Neuronal stem cell (in vitro differentiated cells): ENCODE measurements at regions not wholly inside any gene's neighbourhood (a gene's known extent, or its start where the extent isn't known, plus 50 kb on each side); places are given as distances from the start of the nearest gene placed in this dataset.

Experiments used
- DNase-seq: peaks from one replicate; pipeline ENCODE4 v3.0.0-alpha.2; 2013; ENCODE audit warnings: low spot score
- H2AFZ ChIP-seq: one replicate; pipeline ENCODE4 v1.6.1; 2013; ENCODE audit warnings: mild to moderate bottlenecking, low read length, inconsistent platforms
- H2AK5ac ChIP-seq: 2 replicates; pipeline ENCODE4 v1.6.1; 2013; ENCODE audit warnings: low read depth, mild to moderate bottlenecking, inconsistent platforms, low read length, moderate library complexity, mixed read lengths
- H2BK120ac ChIP-seq: 2 replicates; pipeline ENCODE4 v1.6.1; 2013; ENCODE audit warnings: low read depth, mild to moderate bottlenecking, inconsistent platforms, low read length, moderate library complexity, mixed read lengths
- H2BK12ac ChIP-seq: one replicate; pipeline ENCODE4 v1.6.1; 2013; ENCODE audit warnings: low read length, inconsistent platforms
- H2BK15ac ChIP-seq: 2 replicates; pipeline ENCODE4 v1.6.1; 2013; ENCODE audit warnings: mild to moderate bottlenecking, low read length, inconsistent platforms, mixed read lengths
- H2BK5ac ChIP-seq: one replicate; pipeline ENCODE4 v1.6.1; 2013; ENCODE audit warnings: inconsistent platforms, mild to moderate bottlenecking, low read length, moderate library complexity
- H3K14ac ChIP-seq: one replicate; pipeline ENCODE4 v1.6.1; 2013; ENCODE audit warnings: low read length, inconsistent platforms
- H3K18ac ChIP-seq: 2 replicates; pipeline ENCODE4 v1.6.1; 2013; ENCODE audit warnings: low read length, inconsistent platforms
- H3K23ac ChIP-seq: 2 replicates; pipeline ENCODE4 v1.6.1; 2013; ENCODE audit warnings: low read depth, mild to moderate bottlenecking, mixed read lengths, low read length, inconsistent platforms; ENCODE audit not compliant: poor library complexity
- H3K27ac ChIP-seq: replicated peaks from 3 replicates; pipeline ENCODE4 v1.5.1; 2013; ENCODE audit warnings: low read length, inconsistent platforms
- H3K27me3 ChIP-seq, 3 experiments: 2 replicates each; pipeline ENCODE4 v1.6.1; 2013; ENCODE audit warnings: low read length in 3 of 3, mild to moderate bottlenecking in 2 of 3, inconsistent platforms in 1 of 3, low read depth in 1 of 3, mixed read lengths in 1 of 3, moderate library complexity in 1 of 3; ENCODE audit not compliant: control insufficient read depth in 3 of 3, insufficient read depth in 3 of 3
- H3K36me3 ChIP-seq, 2 donors: replicated peaks in 1 of 2; 2 replicates each; pipeline ENCODE4 v1.6.1; 2013; ENCODE audit warnings: low read length in 2 of 2; ENCODE audit not compliant: control insufficient read depth in 2 of 2, insufficient read depth in 2 of 2
- H3K4ac ChIP-seq: 2 replicates; pipeline ENCODE4 v1.6.1; 2013; ENCODE audit warnings: inconsistent platforms, mild to moderate bottlenecking, low read length, moderate library complexity
- H3K4me1 ChIP-seq, 2 donors: 1 replicate in 1 of 2; 2 replicates in 1 of 2; pipeline ENCODE4 v1.6.1; 2013; ENCODE audit warnings: low read length in 2 of 2, low read depth in 1 of 2; ENCODE audit not compliant: control insufficient read depth in 2 of 2, insufficient read depth in 1 of 2
- H3K4me2 ChIP-seq: one replicate; pipeline ENCODE4 v1.6.1; 2013; ENCODE audit warnings: mild to moderate bottlenecking, low read length, inconsistent platforms; ENCODE audit not compliant: insufficient read depth, poor library complexity, severe bottlenecking
- H3K4me3 ChIP-seq, 2 donors: 2 replicates each; pipeline ENCODE4 v1.5.1; 2013; ENCODE audit warnings: low read length in 2 of 2, mild to moderate bottlenecking in 2 of 2, inconsistent platforms in 1 of 2, moderate library complexity in 1 of 2
- H3K79me1 ChIP-seq: one replicate; pipeline ENCODE4 v1.6.1; 2013; ENCODE audit warnings: low read depth, mild to moderate bottlenecking, inconsistent platforms, low read length, moderate library complexity
- H3K9ac ChIP-seq: one replicate; pipeline ENCODE4 v1.6.1; 2013; ENCODE audit warnings: mild to moderate bottlenecking, low read depth, low read length, inconsistent platforms; ENCODE audit not compliant: poor library complexity
- H3K9me3 ChIP-seq, 2 donors: replicated peaks in 1 of 2; 2 replicates each; pipeline versions ENCODE3 to v1.6.1; 2013; ENCODE audit warnings: low read length in 2 of 2, mild to moderate bottlenecking in 2 of 2, inconsistent platforms in 1 of 2, low read depth in 1 of 2, mixed read lengths in 1 of 2, moderate library complexity in 1 of 2; ENCODE audit not compliant: control insufficient read depth in 2 of 2, insufficient read depth in 1 of 2
- H4K8ac ChIP-seq: one replicate; pipeline ENCODE4 v1.6.1; 2013; ENCODE audit warnings: low read depth, mild to moderate bottlenecking, inconsistent platforms, low read length, moderate library complexity
- H4K91ac ChIP-seq: one replicate; pipeline ENCODE4 v1.6.1; 2013; ENCODE audit warnings: low read length, low read depth, mild to moderate bottlenecking, inconsistent platforms; ENCODE audit not compliant: poor library complexity
- WGBS, 2 donors: extraction: QIAGEN DNeasy Blood & Tissue Kit; methylation state at CpG; one replicate each; pipeline ENCODE4 v1.1.7; 2013; ENCODE audit warnings: missing lambda C conversion rate in 2 of 2, mixed read lengths in 1 of 2; ENCODE audit not compliant: insufficient read length in 2 of 2, insufficient replicate concordance in 1 of 2; ENCODE audit errors: extremely low coverage in 2 of 2; 5-methylcytosine and 5-hydroxymethylcytosine counted together

- no peak for DNase-seq
- no peaks in the 10 kb centered on the region for H3K36me3 ChIP-seq
- H2AFZ ChIP-seq: no peak overlapping the region
- no peak overlapping the region for H3K27ac ChIP-seq
- H3K14ac ChIP-seq: no peak overlapping the region
- no peak overlapping the region for H2BK15ac ChIP-seq
- H3K9ac ChIP-seq: no peak overlapping the region
- no peaks in the 10 kb centered on the region for H3K9me3 ChIP-seq
- no peak overlapping the region for H3K23ac ChIP-seq
- H3K4me1 ChIP-seq: no peaks in the 10 kb centered on the region
- H3K4me2 ChIP-seq: no peak overlapping the region
- no peak overlapping the region for H4K8ac ChIP-seq
- H2AK5ac ChIP-seq: no peak overlapping the region
- H3K4me3 ChIP-seq: no peak overlapping the region
- H3K27me3 ChIP-seq: no peaks in the 10 kb centered on the region
- H2BK12ac ChIP-seq: no peak overlapping the region
- no peaks in the 10 kb centered on the region for H3K79me1 ChIP-seq
- H2BK120ac ChIP-seq: no peak overlapping the region
- no CpG with 5 or more reads among the region's 5 CpGs for WGBS, 2 donors
- H3K18ac ChIP-seq: no peak overlapping the region
- H2BK5ac ChIP-seq: no peak overlapping the region
- no peak overlapping the region for H3K4ac ChIP-seq
- H4K91ac ChIP-seq: no peak overlapping the region
Measured at GRCh38 chr3:152096280-152096906, 172.3 kb upstream of the MBNL1 start.

GRCh38 chr3:152097120-152097519 lies 171.6 kb upstream of the MBNL1 start:
- H3K4me2 ChIP-seq: no peak overlapping the region
- no peak overlapping the region for H3K23ac ChIP-seq
- H2AK5ac ChIP-seq: no peak overlapping the region

GRCh38 chr3:152097770-152098169 lies 171.0 kb upstream of the MBNL1 start:
- no peak overlapping the region for H2AFZ ChIP-seq
- H3K4me3 ChIP-seq: no peak overlapping the region
- no CpG with 5 or more reads among the region's 3 CpGs for WGBS, 2 donors
- H3K23ac ChIP-seq: no peak overlapping the region
- no peak overlapping the region for H2AK5ac ChIP-seq
- H3K4ac ChIP-seq: no peak overlapping the region
- H3K27me3 ChIP-seq: no peaks in the 10 kb centered on the region
- no peak overlapping the region for H3K27ac ChIP-seq
- no peak overlapping the region for H3K9ac ChIP-seq
- H2BK120ac ChIP-seq: no peak overlapping the region
- no peak overlapping the region for H3K4me2 ChIP-seq
- H3K9me3 ChIP-seq: no peaks in the 10 kb centered on the region
- DNase-seq: no peak
- H3K4me1 ChIP-seq: no peaks in the 10 kb centered on the region
- H2BK12ac ChIP-seq: no peak overlapping the region
- H3K14ac ChIP-seq: peak overlapping the region; percentile 63
- H3K36me3 ChIP-seq: no peaks in the 10 kb centered on the region
- no peak overlapping the region for H4K8ac ChIP-seq
- H3K18ac ChIP-seq: no peak overlapping the region
- no peak overlapping the region for H2BK15ac ChIP-seq
- H2BK5ac ChIP-seq: no peak overlapping the region
- H3K79me1 ChIP-seq: no peaks in the 10 kb centered on the region
- H4K91ac ChIP-seq: no peak overlapping the region

More at GRCh38 chr3:152097120-152097519, 171.6 kb upstream of the MBNL1 start:
- Histone ChIP-seq H2BK12ac (no peak overlapping the region), H3K36me3 (no peaks in the 10 kb centered on the region), H3K4ac (no peak overlapping the region), H2BK15ac (no peak overlapping the region), H3K4me1 (no peaks in the 10 kb centered on the region), H3K27me3 (no peaks in the 10 kb centered on the region), H2BK5ac (no peak overlapping the region), H3K9ac (no peak overlapping the region), H2BK120ac (no peak overlapping the region), H3K79me1 (no peaks in the 10 kb centered on the region), H3K14ac (no peak overlapping the region), H3K4me3 (no peak overlapping the region), H4K8ac (no peak overlapping the region), H3K18ac (no peak overlapping the region), H3K27ac (no peak overlapping the region), H4K91ac (no peak overlapping the region), H2AFZ (no peak overlapping the region), H3K9me3 (no peaks in the 10 kb centered on the region)
- WGBS, 2 donors: no CpG with 5 or more reads among the region's 2 CpGs
- DNase-seq: no peak

GRCh38 chr3:152100491-152101132 lies 168.1 kb upstream of the MBNL1 start:
- no peak overlapping the region for H3K14ac ChIP-seq
- H2AFZ ChIP-seq: no peak overlapping the region
- no peak overlapping the region for H2BK5ac ChIP-seq
- no peak overlapping the region for H4K91ac ChIP-seq
- H2BK120ac ChIP-seq: no peak overlapping the region
- no peak overlapping the region for H2BK12ac ChIP-seq
- no peak overlapping the region for H3K4me2 ChIP-seq
- H3K9ac ChIP-seq: no peak overlapping the region
- no peaks in the 10 kb centered on the region for H3K36me3 ChIP-seq
- H3K9me3 ChIP-seq: no peaks in the 10 kb centered on the region
- WGBS, 2 donors: no CpG with 5 or more reads among the region's 3 CpGs
- no peak overlapping the region for H3K18ac ChIP-seq
- no peak overlapping the region for H3K27ac ChIP-seq
- no peaks in the 10 kb centered on the region for H3K4me1 ChIP-seq
- no peak overlapping the region for H2BK15ac ChIP-seq
- no peak for DNase-seq
- H3K79me1 ChIP-seq: no peaks in the 10 kb centered on the region
- no peak overlapping the region for H4K8ac ChIP-seq
- H3K23ac ChIP-seq: no peak overlapping the region
- H3K4ac ChIP-seq: no peak overlapping the region
- H2AK5ac ChIP-seq: no peak overlapping the region
- no peaks in the 10 kb centered on the region for H3K27me3 ChIP-seq
- H3K4me3 ChIP-seq: no peak overlapping the region
